Liver (tissue), 8 donors: ENCODE measurements at regions not wholly inside any gene's neighbourhood (a gene's known extent, or its start where the extent isn't known, plus 50 kb on each side); places are given as distances from the start of the nearest gene placed in this dataset.

Experiments
- DNase-seq: peaks from one replicate; pipeline ENCODE4 v3.0.0-alpha.2; 2017; ENCODE audit warnings: low spot score
- H3K27ac ChIP-seq, 2 donors: one replicate each; pipeline ENCODE4 v1.7.0; 2013; ENCODE audit warnings: inconsistent platforms in 2 of 2, low read length in 2 of 2, control low read depth in 1 of 2, low read depth in 1 of 2, mild to moderate bottlenecking in 1 of 2
- H3K27me3 ChIP-seq, 4 donors: one replicate each; pipeline versions ENCODE4 v1.6.1 to v1.7.0; 2013; ENCODE audit warnings: low read length in 3 of 4, inconsistent platforms in 1 of 4, mild to moderate bottlenecking in 1 of 4, moderate library complexity in 1 of 4; ENCODE audit not compliant: control insufficient read depth in 4 of 4, insufficient read depth in 4 of 4
- H3K36me3 ChIP-seq, 4 donors: one replicate each; pipeline versions ENCODE4 v1.6.1 to v1.7.0; 2013; ENCODE audit warnings: low read length in 3 of 4, mild to moderate bottlenecking in 3 of 4, low read depth in 1 of 4, moderate library complexity in 1 of 4; ENCODE audit not compliant: control insufficient read depth in 4 of 4, insufficient read depth in 3 of 4
- H3K4me1 ChIP-seq, 4 donors: one replicate each; pipeline versions ENCODE4 v1.6.1 to v1.7.0; 2013; ENCODE audit warnings: low read length in 3 of 4, mild to moderate bottlenecking in 3 of 4, moderate library complexity in 1 of 4; ENCODE audit not compliant: control insufficient read depth in 4 of 4, insufficient read depth in 4 of 4
- H3K4me3 ChIP-seq, 3 donors: one replicate each; pipeline versions ENCODE4 v1.6.1 to v1.7.0; 2013; ENCODE audit warnings: low read length in 3 of 3, control low read depth in 1 of 3, low read depth in 1 of 3, mild to moderate bottlenecking in 1 of 3
- H3K9ac ChIP-seq, 2 donors: one replicate each; pipeline ENCODE4 v1.7.0; 2013; ENCODE audit warnings: low read length in 2 of 2, mild to moderate bottlenecking in 2 of 2, moderate library complexity in 2 of 2, control low read depth in 1 of 2, low read depth in 1 of 2
- H3K9me3 ChIP-seq, 4 donors: one replicate each; pipeline versions ENCODE4 v1.6.1 to v1.7.0; 2013; ENCODE audit warnings: low read length in 3 of 4; ENCODE audit not compliant: control insufficient read depth in 4 of 4
- ATF3 ChIP-seq: IDR thresholded peaks from 2 replicates; pipeline ENCODE4 v1.6.1; 2016; ENCODE audit warnings: antibody characterized with exemption
- CTCF ChIP-seq: fragments of 150-350 bp; IDR thresholded peaks from 2 replicates; pipeline ENCODE4 v1.5.1; 2017; ENCODE audit warnings: improper control_type of control experiment, low read depth, low read length; ENCODE audit not compliant: missing input control
- EGR1 ChIP-seq, 2 donors: IDR thresholded peaks; 2 replicates each; pipeline ENCODE4 v1.6.1; 2016 to 2018; ENCODE audit warnings: antibody characterized with exemption in 2 of 2, low read depth in 2 of 2
- FOXA1 ChIP-seq: IDR thresholded peaks from 2 replicates; pipeline ENCODE4 v1.6.1; 2016; ENCODE audit warnings: antibody characterized with exemption
- FOXA2 ChIP-seq: IDR thresholded peaks from 2 replicates; pipeline ENCODE4 v1.6.1; 2016; ENCODE audit warnings: antibody characterized with exemption
- GABPA ChIP-seq, 2 donors: IDR thresholded peaks in 1 of 2; conservative IDR thresholded peaks in 1 of 2; 2 replicates each; pipeline ENCODE4 v1.6.1; 2016; ENCODE audit warnings: antibody characterized with exemption in 2 of 2, mild to moderate bottlenecking in 1 of 2, moderate library complexity in 1 of 2
- HNF4A ChIP-seq, 2 donors: conservative IDR thresholded peaks; 2 replicates each; pipeline ENCODE4 v1.6.1; 2016; ENCODE audit warnings: antibody characterized with exemption in 2 of 2, mild to moderate bottlenecking in 2 of 2
- HNF4G ChIP-seq: IDR thresholded peaks from 2 replicates; pipeline ENCODE4 v1.6.1; 2016; ENCODE audit warnings: antibody characterized with exemption
- JUND ChIP-seq, 2 donors: IDR thresholded peaks; 2 replicates each; pipeline ENCODE4 v1.6.1; 2016; ENCODE audit warnings: antibody characterized with exemption in 2 of 2
- MAX ChIP-seq: IDR thresholded peaks from 2 replicates; pipeline ENCODE4 v1.6.1; 2016; ENCODE audit warnings: antibody characterized with exemption
- NR2F2 ChIP-seq: IDR thresholded peaks from 2 replicates; pipeline ENCODE4 v1.6.1; 2016; ENCODE audit warnings: antibody characterized with exemption
- RAD21 ChIP-seq, 2 donors: IDR thresholded peaks; 2 replicates each; pipeline ENCODE4 v1.6.1; 2016; ENCODE audit warnings: antibody characterized with exemption in 2 of 2, mild to moderate bottlenecking in 2 of 2
- REST ChIP-seq: IDR thresholded peaks from 2 replicates; pipeline ENCODE4 v1.6.1; 2016; ENCODE audit warnings: antibody characterized with exemption, mild to moderate bottlenecking
- RXRA ChIP-seq, 2 donors: IDR thresholded peaks; 2 replicates each; pipeline ENCODE4 v1.6.1; 2017 to 2018; ENCODE audit warnings: antibody characterized with exemption in 2 of 2, mild to moderate bottlenecking in 1 of 2
- SP1 ChIP-seq: IDR thresholded peaks from 2 replicates; pipeline ENCODE4 v1.6.1; 2018; ENCODE audit warnings: antibody characterized with exemption, mild to moderate bottlenecking
- TAF1 ChIP-seq: conservative IDR thresholded peaks from 2 replicates; pipeline ENCODE4 v1.6.1; 2016; ENCODE audit warnings: antibody characterized with exemption, mild to moderate bottlenecking
- YY1 ChIP-seq: IDR thresholded peaks from 2 replicates; pipeline ENCODE4 v1.6.1; 2016; ENCODE audit warnings: antibody characterized with exemption, mild to moderate bottlenecking
- ZBTB33 ChIP-seq: IDR thresholded peaks from 2 replicates; pipeline ENCODE4 v1.6.1; 2016; ENCODE audit warnings: antibody characterized with exemption
- WGBS: extraction: QIAGEN DNeasy Blood & Tissue Kit; methylation state at CpG from one replicate; pipeline ENCODE4 v1.1.7; 2013; 5-methylcytosine and 5-hydroxymethylcytosine counted together
- donor health status: healthy.
- donor health status: healthy.
- donor health status: healthy.
- donor health status: healthy.
- donor health status: healthy.

- no peak overlapping the region for H3K4me3 ChIP-seq
- peaks cover 0 to 2% (median under 1%) of the 10 kb centered on the region in 4 donors for H3K27me3 ChIP-seq
- TF ChIP-seq FOXA2 (no peak), RXRA (IDR thresholded peaks at IDR 0.05) (no peak), ATF3 (no peak), REST (no peak), MAX (no peak), RAD21 (IDR thresholded peaks at IDR 0.05) (no peak), CTCF (no peak), ZBTB33 (no peak), YY1 (no peak), GABPA (IDR thresholded peaks at IDR 0.05 in 1 of 2, conservative IDR thresholded peaks at IDR 0.05 in 1 of 2) (no peak), TAF1 (no peak), SP1 (no peak), FOXA1 (no peak), NR2F2 (no peak), HNF4G (no peak), HNF4A (conservative IDR thresholded peaks at IDR 0.05) (no peak), JUND (IDR thresholded peaks at IDR 0.05) (no peak)
- no peak for DNase-seq
- H3K9ac ChIP-seq: no peak overlapping the region
- H3K27ac ChIP-seq: no peak overlapping the region
- H3K4me1 ChIP-seq: no peaks in the 10 kb centered on the region
- H3K9me3 ChIP-seq: peaks cover 0 to 4% (median 0%) of the 10 kb centered on the region in 4 donors
- H3K36me3 ChIP-seq: no peaks in the 10 kb centered on the region
- 91% methylated on average over 16 of the region's 16 CpGs for WGBS
Measured at GRCh38 chr11:133649040-133649439, 116.7 kb upstream of the OPCML start.

- 63% methylated on average over 2 of the region's 2 CpGs for WGBS
- Histone ChIP-seq H3K27me3 (peaks cover 0 to 4% (median 0%) of the 10 kb centered on the region in 4 donors), H3K27ac (no peak overlapping the region), H3K4me3 (no peak overlapping the region), H3K9ac (no peak overlapping the region), H3K36me3 (no peaks in the 10 kb centered on the region), H3K9me3 (no peaks in the 10 kb centered on the region), H3K4me1 (no peaks in the 10 kb centered on the region)
- TF ChIP-seq CTCF (no peak), EGR1 (IDR thresholded peaks at IDR 0.05; ENCODE audit: low read depth in 2 of 2) (no peak), REST (no peak), GABPA (IDR thresholded peaks at IDR 0.05 in 1 of 2, conservative IDR thresholded peaks at IDR 0.05 in 1 of 2) (no peak), YY1 (no peak)
- DNase-seq: no peak
Measured at GRCh38 chr11:133639408-133639807, 107.1 kb upstream of the OPCML start.
